ENCODE measurements at regions not wholly inside any gene's neighbourhood (a gene's known extent, or its start where the extent isn't known, plus 50 kb on each side); places are given as distances from the start of the nearest gene placed in this dataset.

DNA sequence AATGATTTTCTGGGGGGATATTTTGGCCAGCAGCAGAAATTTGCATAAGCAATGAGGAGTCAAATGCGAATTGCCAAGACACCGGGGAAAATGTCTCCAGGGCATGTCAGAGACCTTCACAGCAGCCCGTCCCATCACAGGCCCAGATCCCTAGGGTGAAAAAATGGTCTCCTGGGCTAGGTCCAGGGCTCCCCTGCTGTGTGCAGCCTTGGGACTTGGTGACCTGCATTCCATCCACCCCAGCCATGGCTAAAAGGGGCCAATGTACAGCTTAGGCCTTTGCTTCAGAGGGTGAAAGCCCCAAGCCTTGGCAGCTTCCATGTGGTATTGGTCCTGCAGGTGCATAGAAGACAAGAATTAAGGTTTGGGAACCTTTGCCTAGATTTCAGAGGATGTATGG is 534.5 kb upstream of the MEF2C start:
- DNase-seq (ENCODE audit: low spot score) = no peak

DNA sequence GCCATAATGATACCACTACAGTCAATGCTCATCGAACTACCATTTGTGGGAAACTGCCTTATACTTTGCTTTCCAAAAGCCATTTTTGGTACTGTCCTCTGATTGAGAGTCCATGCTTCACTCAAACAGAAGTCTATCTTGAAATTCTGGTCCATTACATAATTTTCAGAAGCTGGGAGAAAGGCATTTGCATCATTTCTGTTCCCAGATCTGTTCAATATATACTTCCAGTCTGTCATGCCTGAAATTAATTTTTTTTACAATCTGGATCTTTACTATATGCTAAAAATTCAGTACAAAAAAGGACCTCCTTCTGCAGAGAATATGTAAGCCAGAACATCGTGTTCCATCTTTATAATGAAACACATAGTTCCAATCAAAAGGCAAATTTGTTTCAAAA is 528.9 kb upstream of the MEF2C start:
- DNase-seq (ENCODE audit: low spot score) = no peak

DNA sequence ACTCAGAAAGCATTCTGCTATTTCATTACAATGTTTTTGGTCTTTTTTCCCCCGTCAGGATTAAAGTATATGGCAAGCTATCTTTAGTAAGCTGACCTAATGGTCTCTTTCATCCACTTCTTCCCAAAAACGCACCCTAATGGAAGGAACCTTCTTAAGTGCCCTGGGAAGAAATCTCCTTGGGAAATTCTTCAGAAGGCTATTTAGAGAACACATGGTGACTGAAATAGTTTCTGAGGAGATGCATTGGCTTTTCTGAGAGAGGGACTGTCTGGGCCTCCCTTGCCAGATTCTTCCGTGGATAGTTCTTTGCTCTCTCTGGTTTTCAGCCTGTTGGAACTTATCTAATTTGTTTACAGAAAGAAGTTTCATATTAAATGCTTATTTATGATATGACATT is 524.1 kb upstream of the MEF2C start:
- no peak for DNase-seq (ENCODE audit: low spot score)

- DNase-seq (ENCODE audit: low spot score) = no peak
These were observed 518.7 kb upstream of the MEF2C start for GRCh38 chr5:89401659-89402058.

DNA sequence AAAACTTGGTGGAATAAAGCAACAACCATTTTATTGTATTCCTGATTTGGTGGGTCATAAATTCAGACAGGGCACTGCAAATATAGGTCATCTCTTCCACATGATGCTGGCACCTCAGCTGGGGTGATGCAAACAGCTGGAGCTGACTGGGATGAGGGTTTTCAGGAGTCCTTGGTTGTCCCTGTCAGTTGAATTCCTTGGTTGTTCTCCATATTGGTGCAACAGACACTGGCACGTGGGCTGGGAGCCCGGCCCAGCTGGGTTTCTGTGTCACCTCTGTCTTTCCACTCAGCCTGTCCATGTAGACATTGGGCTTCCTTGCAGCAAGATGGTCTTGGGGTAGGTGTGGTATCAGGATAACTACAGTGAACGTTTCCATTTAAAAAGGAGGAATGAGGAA is 518.0 kb upstream of the MEF2C start:
- DNase-seq (ENCODE audit: low spot score) = no peak

GRCh38 chr5:89399548-89399947 is 516.6 kb upstream of the MEF2C start:
- peak; percentile 19 for DNase-seq (ENCODE audit: low spot score)

DNA sequence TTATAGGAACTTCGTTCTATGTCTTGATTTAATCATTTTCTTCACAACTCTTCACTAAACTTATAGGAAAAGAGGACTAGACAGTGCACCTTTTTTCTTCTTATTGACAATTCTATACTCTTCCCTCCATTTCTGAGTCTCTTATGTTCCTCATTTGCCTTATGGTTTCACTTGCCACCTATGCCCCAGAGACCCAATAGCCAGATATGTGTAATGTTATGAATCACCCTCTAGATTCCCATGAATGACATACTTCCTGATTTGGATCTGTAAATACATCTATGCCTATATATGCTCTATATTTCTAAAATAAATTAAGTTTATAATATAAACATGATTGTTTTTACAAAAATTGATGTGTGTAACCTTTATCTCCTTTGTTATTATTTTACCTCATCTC is 514.1 kb upstream of the MEF2C start:
- no peak for DNase-seq (ENCODE audit: low spot score)

GRCh38 chr5:89396278-89396954 is 513.4 kb upstream of the MEF2C start:
- peak; percentile 15 for DNase-seq (ENCODE audit: low spot score)

GRCh38 chr5:89395111-89395510 is 512.1 kb upstream of the MEF2C start:
- no peak for DNase-seq (ENCODE audit: low spot score)

GRCh38 chr5:89388872-89389271 is 505.9 kb upstream of the MEF2C start:
- DNase-seq (ENCODE audit: low spot score) = no peak

GRCh38 chr5:89384391-89384790 is 501.4 kb upstream of the MEF2C start:
- no peak for DNase-seq (ENCODE audit: low spot score)

DNA sequence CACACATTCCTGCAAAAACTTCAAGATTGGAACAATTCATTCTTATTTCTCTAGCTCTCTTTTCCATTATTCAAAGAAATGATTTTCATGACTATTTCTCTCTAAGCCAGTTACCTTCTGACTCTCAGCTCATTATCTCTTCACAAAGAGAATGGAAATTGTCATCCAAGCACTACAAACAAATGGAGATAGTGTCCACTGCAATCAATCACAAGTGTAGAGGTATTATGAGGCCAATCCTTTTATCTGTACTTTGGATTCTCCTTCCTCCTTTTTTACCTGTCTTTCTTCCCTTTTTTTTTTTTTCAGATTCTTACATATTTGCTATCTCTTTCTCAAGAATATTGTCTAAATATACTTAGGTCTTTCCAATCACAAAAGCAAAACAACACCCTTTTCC is 497.7 kb upstream of the MEF2C start:
- no peak for DNase-seq (ENCODE audit: low spot score)

- DNase-seq (ENCODE audit: low spot score) = peak; percentile 12
These were observed 494.9 kb upstream of the MEF2C start for GRCh38 chr5:89377767-89378455.

DNA sequence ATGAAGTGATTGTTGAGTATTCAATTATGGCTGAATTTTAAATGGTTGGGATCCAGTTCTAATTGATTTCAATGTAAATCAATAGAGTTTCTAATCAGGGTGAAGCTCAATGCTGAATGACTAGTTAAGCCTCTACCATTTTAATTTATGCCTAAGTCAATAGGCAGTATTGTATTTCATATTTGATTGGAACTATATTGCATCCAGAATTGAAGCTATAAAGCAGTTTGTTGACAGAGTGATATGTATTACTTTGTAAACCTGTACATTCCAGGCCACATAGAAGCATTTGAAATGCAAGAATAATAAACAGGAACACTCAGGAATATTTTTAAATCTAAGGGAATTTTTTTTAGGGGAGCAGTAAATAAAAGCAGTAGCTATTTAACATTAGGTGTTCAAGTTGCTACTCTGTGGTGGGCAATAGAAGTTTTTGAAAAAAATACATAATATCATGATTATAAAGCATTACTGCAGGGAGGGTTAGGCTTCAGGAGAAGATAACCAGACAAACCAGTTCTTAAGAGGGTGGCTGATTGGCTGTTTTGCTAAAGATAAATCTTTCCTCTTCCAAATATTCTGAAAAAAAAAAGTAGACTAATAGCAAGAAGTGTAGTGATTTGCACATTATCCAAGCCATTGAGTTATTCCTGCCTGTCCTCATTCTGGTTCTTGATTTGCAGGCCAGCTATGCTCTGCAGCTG is 492.0 kb upstream of the MEF2C start:
- no peak for DNase-seq (ENCODE audit: low spot score)

DNA sequence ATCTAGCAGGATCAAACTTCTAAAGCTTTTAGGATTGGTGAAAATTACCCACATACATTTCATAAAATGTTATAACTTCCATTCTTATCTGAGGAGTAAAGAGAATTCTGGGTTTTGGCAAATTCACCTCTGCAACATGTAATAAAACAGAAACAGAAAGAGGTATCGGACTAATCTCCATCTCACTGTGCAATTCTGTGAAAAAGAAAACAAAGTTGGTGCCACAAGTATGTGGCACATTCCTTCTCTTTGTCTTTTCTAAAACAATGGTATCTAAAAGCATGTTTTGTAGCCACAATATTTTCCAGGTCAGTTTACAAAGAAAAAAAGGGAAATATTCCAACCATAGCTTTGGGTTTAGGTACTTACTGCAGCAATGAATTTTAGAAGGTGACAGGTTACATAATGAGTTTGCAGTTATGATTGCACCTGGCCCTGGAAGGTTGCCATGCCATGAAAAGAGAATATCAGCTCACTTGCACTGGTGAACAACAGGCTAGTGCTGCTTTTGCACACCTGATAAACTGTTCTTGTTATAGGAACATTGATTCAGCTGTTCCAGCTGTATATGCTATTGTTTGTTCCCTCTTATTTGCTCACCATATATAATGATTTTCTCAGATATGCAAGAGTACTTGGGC is 491.3 kb upstream of the MEF2C start:
- DNase-seq (ENCODE audit: low spot score) = no peak

DNA sequence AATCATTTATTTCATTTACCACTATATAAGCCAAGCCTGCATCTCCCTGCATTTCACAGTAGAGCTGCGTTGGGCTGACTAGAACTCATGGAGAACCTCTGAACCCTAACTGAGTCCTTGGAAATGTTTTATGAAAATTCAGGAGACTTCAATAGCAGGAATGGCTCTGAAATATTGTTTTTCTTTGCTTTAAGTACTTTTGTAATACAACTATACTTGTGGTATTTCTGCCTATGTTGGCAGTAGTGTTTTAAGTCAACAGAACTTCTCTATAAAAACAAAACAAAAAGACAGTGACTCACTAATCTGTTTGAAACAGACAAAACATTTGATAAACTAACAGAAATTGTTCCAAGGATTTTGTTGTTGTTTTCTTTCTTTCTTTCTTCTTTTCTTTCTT is 489.2 kb upstream of the MEF2C start:
- no peak for DNase-seq (ENCODE audit: low spot score)

- DNase-seq (ENCODE audit: low spot score) = no peak
These were observed 488.7 kb upstream of the MEF2C start for GRCh38 chr5:89371646-89372045.

DNA sequence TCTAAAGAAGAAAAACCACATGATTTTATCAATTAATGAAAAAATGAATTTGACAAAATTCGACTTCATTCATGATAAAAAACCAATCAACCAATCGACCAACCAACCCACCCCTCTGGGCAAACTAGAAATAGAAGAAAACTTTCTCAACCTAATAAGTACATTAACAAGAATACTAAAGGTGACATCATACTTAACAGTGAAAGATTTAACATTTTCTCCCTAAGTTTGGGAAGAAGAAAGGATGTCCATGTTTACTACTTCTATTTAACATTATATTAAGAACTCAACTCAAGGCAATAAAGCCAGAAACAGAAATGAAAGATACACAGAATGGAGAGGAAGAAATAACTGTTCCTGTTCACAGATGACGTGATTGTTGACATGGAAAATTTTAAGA is 476.1 kb upstream of the MEF2C start:
- DNase-seq (ENCODE audit: low spot score) = no peak

DNA sequence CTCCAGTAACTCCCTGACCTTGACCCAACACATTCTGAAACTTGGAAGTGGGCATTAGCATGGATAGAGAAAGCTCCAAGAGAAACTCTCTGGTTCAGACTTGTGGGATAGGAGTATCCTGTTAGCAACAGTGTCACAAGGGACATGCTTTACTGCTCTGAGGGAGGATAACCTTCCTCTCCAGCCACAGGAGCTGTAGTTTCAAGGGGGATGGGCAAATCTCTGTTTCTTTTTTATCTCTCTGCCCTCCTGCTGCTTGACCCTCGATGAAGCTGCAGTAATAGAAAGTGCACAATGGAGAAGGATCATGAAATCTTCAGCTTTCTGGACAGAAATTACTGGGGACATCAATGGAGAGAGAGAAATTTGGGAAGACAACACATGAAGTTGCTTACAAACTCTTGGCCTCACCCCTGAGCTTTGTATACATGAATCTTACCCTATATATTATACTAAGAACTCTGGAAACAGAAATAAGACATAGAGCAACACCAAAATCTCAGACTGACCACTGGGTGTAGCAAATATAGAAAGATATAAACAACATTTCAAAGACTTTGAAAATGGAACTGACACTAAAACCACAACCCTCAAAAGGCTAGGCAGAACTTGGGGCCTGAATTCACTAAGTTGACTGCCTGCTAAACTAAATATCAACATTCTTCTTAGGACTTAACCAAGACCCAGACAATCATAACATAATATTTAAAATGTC is 471.0 kb upstream of the MEF2C start:
- DNase-seq (ENCODE audit: low spot score) = no peak

- DNase-seq (ENCODE audit: low spot score) = no peak
These were observed 469.0 kb upstream of the MEF2C start for GRCh38 chr5:89351975-89352374.

DNA sequence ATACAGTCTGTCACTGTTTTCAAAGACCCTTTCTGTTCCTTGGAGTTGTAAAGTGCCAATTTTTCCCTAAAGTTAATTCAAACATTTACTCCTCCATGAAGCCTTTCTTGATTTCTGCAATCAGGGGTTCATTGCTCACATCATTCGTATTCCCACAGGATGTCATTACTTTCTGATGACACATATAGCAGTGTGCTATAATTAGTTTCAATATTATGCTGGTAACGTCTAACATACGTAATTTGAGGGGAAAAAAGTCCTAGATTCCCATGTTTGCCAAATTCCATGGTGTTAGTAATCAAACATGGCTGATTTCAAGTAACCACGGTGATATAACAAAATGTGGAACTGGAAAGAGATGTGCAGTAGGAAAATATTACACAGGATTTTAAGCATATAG is 468.2 kb upstream of the MEF2C start:
- peak; percentile 13 for DNase-seq (ENCODE audit: low spot score)

GRCh38 chr5:89350684-89351083 is 467.7 kb upstream of the MEF2C start:
- no peak for DNase-seq (ENCODE audit: low spot score)

Data from AG20443 (cell line).